ENCODE measurements at regions not wholly inside any gene's neighbourhood (a gene's known extent, or its start where the extent isn't known, plus 50 kb on each side); places are given as distances from the start of the nearest gene placed in this dataset.

DNA sequence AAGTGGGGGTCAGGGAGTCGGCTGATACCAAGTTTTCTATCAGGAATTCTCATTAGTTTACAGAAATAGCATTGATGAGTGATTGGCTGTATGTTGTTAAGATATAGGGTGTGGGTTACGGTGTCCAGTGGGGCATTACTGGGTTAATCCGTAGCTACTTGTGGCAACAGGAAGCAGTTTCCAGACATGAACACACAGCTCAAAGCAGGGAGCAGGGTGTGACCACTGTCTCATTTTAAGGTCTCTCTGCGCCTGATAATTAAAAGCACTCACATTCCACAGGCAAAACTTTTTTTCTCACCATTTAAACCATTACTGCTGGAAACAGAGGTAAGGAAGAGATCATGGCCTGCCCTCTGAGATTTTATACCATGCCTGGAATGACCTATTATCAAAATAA is 114.9 kb downstream of the SIK1 start:
- H3K27me3 ChIP-seq (ENCODE audit: insufficient read depth, low read length, poor library complexity, severe bottlenecking), result no peaks in the 10 kb centered on the region
- TF ChIP-seq, protein P1, sequence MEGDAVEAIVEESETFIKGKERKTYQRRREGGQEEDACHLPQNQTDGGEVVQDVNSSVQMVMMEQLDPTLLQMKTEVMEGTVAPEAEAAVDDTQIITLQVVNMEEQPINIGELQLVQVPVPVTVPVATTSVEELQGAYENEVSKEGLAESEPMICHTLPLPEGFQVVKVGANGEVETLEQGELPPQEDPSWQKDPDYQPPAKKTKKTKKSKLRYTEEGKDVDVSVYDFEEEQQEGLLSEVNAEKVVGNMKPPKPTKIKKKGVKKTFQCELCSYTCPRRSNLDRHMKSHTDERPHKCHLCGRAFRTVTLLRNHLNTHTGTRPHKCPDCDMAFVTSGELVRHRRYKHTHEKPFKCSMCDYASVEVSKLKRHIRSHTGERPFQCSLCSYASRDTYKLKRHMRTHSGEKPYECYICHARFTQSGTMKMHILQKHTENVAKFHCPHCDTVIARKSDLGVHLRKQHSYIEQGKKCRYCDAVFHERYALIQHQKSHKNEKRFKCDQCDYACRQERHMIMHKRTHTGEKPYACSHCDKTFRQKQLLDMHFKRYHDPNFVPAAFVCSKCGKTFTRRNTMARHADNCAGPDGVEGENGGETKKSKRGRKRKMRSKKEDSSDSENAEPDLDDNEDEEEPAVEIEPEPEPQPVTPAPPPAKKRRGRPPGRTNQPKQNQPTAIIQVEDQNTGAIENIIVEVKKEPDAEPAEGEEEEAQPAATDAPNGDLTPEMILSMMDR (conservative IDR thresholded peaks at IDR 0.05; ENCODE audit: low read length), result no peak
- TF ChIP-seq EZH2phosphoT487 (IDR thresholded peaks at IDR 0.05; ENCODE audit: borderline replicate concordance), result no peak
- no peaks in the 10 kb centered on the region for H4K20me1 ChIP-seq (ENCODE audit: insufficient read depth, low read length, poor library complexity, severe bottlenecking)
- no peak overlapping the region for H2AFZ ChIP-seq (ENCODE audit: low read length)
- no peaks in the 10 kb centered on the region for H3K79me2 ChIP-seq (ENCODE audit: insufficient read depth, low read length)
- no peaks in the 10 kb centered on the region for H3K9me3 ChIP-seq (ENCODE audit: insufficient read depth, low read depth, low read length)
- no peaks in the 10 kb centered on the region for H3K4me1 ChIP-seq (ENCODE audit: insufficient read depth, low read length, poor library complexity, severe bottlenecking)
- no peak overlapping the region for H3K4me2 ChIP-seq (ENCODE audit: low read depth, low read length, poor library complexity, severe bottlenecking)
- H3K36me3 ChIP-seq (ENCODE audit: insufficient read depth, low read length), result no peaks in the 10 kb centered on the region
- H3F3A ChIP-seq (ENCODE audit: low read depth), result no peaks in the 10 kb centered on the region
- no peaks in the 10 kb centered on the region for H3K9me2 ChIP-seq (replicated peaks; ENCODE audit: low read depth, low read length)
- H3K4me3 ChIP-seq (ENCODE audit: low read length, poor library complexity, severe bottlenecking), result no peak overlapping the region
- H3K9ac ChIP-seq (ENCODE audit: low read depth, low read length, poor library complexity, severe bottlenecking), result no peak overlapping the region

DNA sequence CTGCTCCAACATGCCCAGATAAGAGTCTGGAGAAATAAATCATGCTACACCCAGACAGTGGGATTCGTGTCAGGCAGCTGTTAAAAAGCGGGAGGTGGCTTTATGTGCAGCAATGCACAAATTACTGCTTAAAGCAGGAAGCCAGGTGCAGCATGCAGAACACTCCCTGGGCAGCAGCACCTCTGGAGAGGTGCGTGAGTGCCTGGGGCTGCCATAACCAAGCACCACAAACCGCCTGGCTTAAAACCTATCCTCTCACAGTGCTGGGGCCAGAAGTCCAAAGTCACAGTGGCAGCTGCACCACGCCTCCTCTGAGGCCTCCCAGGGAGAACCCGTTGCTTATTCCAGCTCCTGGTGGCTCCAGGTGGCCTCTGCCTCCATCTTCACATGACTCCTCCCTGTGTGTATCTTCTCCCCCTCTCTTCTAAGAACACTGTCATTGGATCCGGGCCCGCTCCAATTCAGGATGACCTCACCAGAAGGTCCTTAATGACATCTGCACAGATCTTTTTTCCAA is 115.6 kb downstream of the SIK1 start:
- Histone ChIP-seq H3K79me2 (ENCODE audit: insufficient read depth, low read length) (no peaks in the 10 kb centered on the region), H3K4me1 (ENCODE audit: insufficient read depth, low read length, poor library complexity, severe bottlenecking) (no peaks in the 10 kb centered on the region), H2AFZ (ENCODE audit: low read length) (no peak overlapping the region), H3K4me2 (ENCODE audit: low read depth, low read length, poor library complexity, severe bottlenecking) (no peak overlapping the region), H3K9ac (ENCODE audit: low read depth, low read length, poor library complexity, severe bottlenecking) (no peak overlapping the region), H3K9me3 (ENCODE audit: insufficient read depth, low read depth, low read length) (no peaks in the 10 kb centered on the region), H3F3A (ENCODE audit: low read depth) (no peaks in the 10 kb centered on the region), H3K36me3 (ENCODE audit: insufficient read depth, low read length) (no peaks in the 10 kb centered on the region), H3K9me2 (replicated peaks; ENCODE audit: low read depth, low read length) (no peaks in the 10 kb centered on the region), H3K27me3 (ENCODE audit: insufficient read depth, low read length, poor library complexity, severe bottlenecking) (no peaks in the 10 kb centered on the region), H4K20me1 (ENCODE audit: insufficient read depth, low read length, poor library complexity, severe bottlenecking) (no peaks in the 10 kb centered on the region), H3K4me3 (ENCODE audit: low read length, poor library complexity, severe bottlenecking) (no peak overlapping the region)
- no peak for TF ChIP-seq EZH2phosphoT487 (IDR thresholded peaks at IDR 0.05; ENCODE audit: borderline replicate concordance)
- TF ChIP-seq, protein P1 (conservative IDR thresholded peaks at IDR 0.05; ENCODE audit: low read length), result no peak

DNA sequence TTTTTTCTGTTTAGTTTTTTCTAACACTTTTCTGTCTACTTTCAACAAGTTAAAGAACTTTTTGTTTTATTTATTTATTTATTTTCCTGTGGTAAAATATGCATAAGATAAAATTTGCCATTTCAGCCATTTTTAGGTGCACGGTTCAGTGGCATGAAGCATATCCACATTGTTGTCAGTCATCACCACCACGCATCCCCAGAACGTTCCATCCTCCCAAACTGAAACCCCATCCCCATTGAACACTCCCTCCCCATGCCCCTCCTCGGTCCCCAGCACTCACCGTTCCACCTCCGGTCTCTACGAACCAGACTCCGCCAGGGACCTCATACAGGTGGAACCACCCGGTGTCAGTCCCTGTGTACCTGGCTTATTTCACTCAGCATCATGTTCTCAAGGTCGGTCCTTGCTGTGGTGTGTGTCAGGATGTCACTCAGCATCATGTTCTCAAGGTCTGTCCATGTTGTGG is 118.1 kb downstream of the SIK1 start:
- Histone ChIP-seq H2AFZ (ENCODE audit: low read length) (no peak overlapping the region), H3K4me2 (ENCODE audit: low read depth, low read length, poor library complexity, severe bottlenecking) (no peak overlapping the region), H3K4me1 (ENCODE audit: insufficient read depth, low read length, poor library complexity, severe bottlenecking) (no peaks in the 10 kb centered on the region), H3K9me3 (ENCODE audit: insufficient read depth, low read depth, low read length) (no peaks in the 10 kb centered on the region), H3K36me3 (ENCODE audit: insufficient read depth, low read length) (no peaks in the 10 kb centered on the region), H3K79me2 (ENCODE audit: insufficient read depth, low read length) (no peaks in the 10 kb centered on the region), H3K27me3 (ENCODE audit: insufficient read depth, low read length, poor library complexity, severe bottlenecking) (no peaks in the 10 kb centered on the region), H3K9me2 (replicated peaks; ENCODE audit: low read depth, low read length) (no peaks in the 10 kb centered on the region), H3K9ac (ENCODE audit: low read depth, low read length, poor library complexity, severe bottlenecking) (no peak overlapping the region), H3K4me3 (ENCODE audit: low read length, poor library complexity, severe bottlenecking) (no peak overlapping the region), H3F3A (ENCODE audit: low read depth) (no peaks in the 10 kb centered on the region), H4K20me1 (ENCODE audit: insufficient read depth, low read length, poor library complexity, severe bottlenecking) (no peaks in the 10 kb centered on the region)
- TF ChIP-seq EZH2phosphoT487 (IDR thresholded peaks at IDR 0.05; ENCODE audit: borderline replicate concordance), result no peak
- TF ChIP-seq, protein P1 (conservative IDR thresholded peaks at IDR 0.05; ENCODE audit: low read length), result no peak

Measured in Loucy (cell line).